Smooth muscle cell (in vitro differentiated cells): ENCODE measurements at regions not wholly inside any gene's neighbourhood (a gene's known extent, or its start where the extent isn't known, plus 50 kb on each side); places are given as distances from the start of the nearest gene placed in this dataset.
A peak's percentile ranks its signal among the peaks of the same experiment; 100 is the strongest.

Source experiments
- DNase-seq: peaks from one replicate; lab custom pipeline; 2025; ENCODE audit not compliant: unreplicated experiment; lab: John Stamatoyannopoulos, UW
- H2AFZ ChIP-seq: fragments of 200-600 bp; sonication (generic); 2 replicates; pipeline ENCODE4 v1.6.0; 2016; ENCODE audit warnings: antibody characterized with exemption, low read depth, mild to moderate bottlenecking
- H3F3A ChIP-seq: fragments of 200-600 bp; sonication (generic); 2 replicates; pipeline ENCODE4 v1.6.0; 2017; ENCODE audit warnings: antibody characterized with exemption, low read depth
- H3K27ac ChIP-seq: fragments of 200-600 bp; sonication (generic); 2 replicates; pipeline ENCODE4 v1.5.1; 2016; ENCODE audit warnings: low read depth, mild to moderate bottlenecking
- H3K27me3 ChIP-seq: fragments of 200-600 bp; sonication (generic); 2 replicates; pipeline ENCODE4 v1.6.1; 2016; ENCODE audit warnings: low read depth, mild to moderate bottlenecking
- H3K36me3 ChIP-seq: fragments of 200-600 bp; sonication (generic); 2 replicates; pipeline ENCODE4 v1.5.1; 2016; ENCODE audit warnings: low read depth
- H3K4me1 ChIP-seq: fragments of 200-600 bp; sonication (generic); 2 replicates; pipeline ENCODE4 v1.5.1; 2016; ENCODE audit warnings: low read depth
- H3K4me2 ChIP-seq: fragments of 200-600 bp; sonication (generic); 2 replicates; pipeline ENCODE4 v1.6.0; 2016; ENCODE audit warnings: mild to moderate bottlenecking
- H3K4me3 ChIP-seq: fragments of 200-600 bp; sonication (generic); 2 replicates; pipeline ENCODE4 v1.5.1; 2016; ENCODE audit warnings: mild to moderate bottlenecking
- H3K79me2 ChIP-seq: fragments of 200-600 bp; sonication (generic); 2 replicates; pipeline ENCODE4 v1.6.0; 2016; ENCODE audit warnings: low read depth, mild to moderate bottlenecking
- H3K9ac ChIP-seq: fragments of 200-600 bp; sonication (generic); 2 replicates; pipeline ENCODE4 v1.6.0; 2016; ENCODE audit warnings: low read depth
- H3K9me3 ChIP-seq: fragments of 200-600 bp; sonication (generic); replicated peaks from 2 replicates; pipeline ENCODE4 v1.5.1; 2016; ENCODE audit warnings: low read depth
- H4K20me1 ChIP-seq: fragments of 200-600 bp; sonication (generic); 2 replicates; pipeline ENCODE4 v1.6.0; 2016; ENCODE audit warnings: low read depth
- CTCF ChIP-seq: fragments of 200-600 bp; sonication (generic); IDR thresholded peaks from 2 replicates; pipeline ENCODE4 v1.5.1; 2017; ENCODE audit warnings: borderline replicate concordance, mild to moderate bottlenecking, antibody characterized with exemption; ENCODE audit not compliant: insufficient read depth, poor library complexity, severe bottlenecking
- WGBS: methylation state at CpG from one replicate; pipeline ENCODE4 v1.1.7; 2016; ENCODE audit warnings: low lambda C conversion rate; 5-methylcytosine and 5-hydroxymethylcytosine counted together

GRCh38 chr13:88369866-88370265 is 698.7 kb downstream of the SLITRK5 start:
- Histone ChIP-seq H3K4me1 (no peaks in the 10 kb centered on the region), H3K4me2 (no peak overlapping the region), H3K27me3 (no peaks in the 10 kb centered on the region), H3F3A (no peaks in the 10 kb centered on the region), H3K9ac (no peak overlapping the region), H3K27ac (no peak overlapping the region), H3K36me3 (no peaks in the 10 kb centered on the region), H4K20me1 (no peaks in the 10 kb centered on the region), H3K79me2 (no peaks in the 10 kb centered on the region), H3K9me3 (no peaks in the 10 kb centered on the region), H2AFZ (no peak overlapping the region), H3K4me3 (no peak overlapping the region)
- no peak for DNase-seq
- TF ChIP-seq CTCF: no peak

- Histone ChIP-seq H3K27me3 (no peaks in the 10 kb centered on the region), H3K27ac (no peak overlapping the region), H3K4me2 (no peak overlapping the region), H3K4me3 (no peak overlapping the region), H2AFZ (peak overlapping the region; percentile 43), H3K9me3 (no peaks in the 10 kb centered on the region), H3K36me3 (no peaks in the 10 kb centered on the region), H4K20me1 (no peaks in the 10 kb centered on the region), H3F3A (no peaks in the 10 kb centered on the region), H3K4me1 (no peaks in the 10 kb centered on the region), H3K9ac (no peak overlapping the region), H3K79me2 (no peaks in the 10 kb centered on the region)
- no peak for TF ChIP-seq CTCF
- DNase-seq: no peak
- WGBS: 88% methylated on average over 2 of the region's 2 CpGs
These were observed 705.7 kb downstream of the SLITRK5 start for GRCh38 chr13:88376760-88377388.

- Histone ChIP-seq H3K9me3 (no peaks in the 10 kb centered on the region), H4K20me1 (no peaks in the 10 kb centered on the region), H3K36me3 (no peaks in the 10 kb centered on the region), H3K27me3 (no peaks in the 10 kb centered on the region), H3K4me2 (no peak overlapping the region), H3F3A (no peaks in the 10 kb centered on the region), H3K79me2 (no peaks in the 10 kb centered on the region), H3K9ac (no peak overlapping the region), H2AFZ (no peak overlapping the region), H3K4me1 (no peaks in the 10 kb centered on the region), H3K27ac (no peak overlapping the region), H3K4me3 (no peak overlapping the region)
- 91% methylated on average over 2 of the region's 2 CpGs for WGBS
- DNase-seq: no peak
- no peak for TF ChIP-seq CTCF
These were observed 706.7 kb downstream of the SLITRK5 start for GRCh38 chr13:88377852-88378251.

GRCh38 chr13:88384542-88384941 is 713.4 kb downstream of the SLITRK5 start:
- no peak overlapping the region for H2AFZ ChIP-seq
- H3K4me1 ChIP-seq: no peaks in the 10 kb centered on the region
- no peaks in the 10 kb centered on the region for H3F3A ChIP-seq
- DNase-seq: no peak
- no peaks in the 10 kb centered on the region for H4K20me1 ChIP-seq
- H3K4me2 ChIP-seq: no peak overlapping the region
- TF ChIP-seq CTCF: no peak
- H3K27ac ChIP-seq: no peak overlapping the region
- H3K79me2 ChIP-seq: no peaks in the 10 kb centered on the region
- H3K9me3 ChIP-seq: no peaks in the 10 kb centered on the region
- no peaks in the 10 kb centered on the region for H3K36me3 ChIP-seq
- no peaks in the 10 kb centered on the region for H3K27me3 ChIP-seq
- H3K9ac ChIP-seq: no peak overlapping the region
- no peak overlapping the region for H3K4me3 ChIP-seq
